HG03354 (cell line): ENCODE measurements at regions not wholly inside any gene's neighbourhood (a gene's known extent, or its start where the extent isn't known, plus 50 kb on each side); places are given as distances from the start of the nearest gene placed in this dataset.

Experiments used
- ATAC-seq: cut with Tn5 transposase; IDR thresholded peaks from one replicate; pipeline ENCODE4 v1.9.1; 2021; ENCODE audit warnings: mild to moderate bottlenecking; ENCODE audit not compliant: unreplicated experiment, poor library complexity, severe bottlenecking

DNA sequence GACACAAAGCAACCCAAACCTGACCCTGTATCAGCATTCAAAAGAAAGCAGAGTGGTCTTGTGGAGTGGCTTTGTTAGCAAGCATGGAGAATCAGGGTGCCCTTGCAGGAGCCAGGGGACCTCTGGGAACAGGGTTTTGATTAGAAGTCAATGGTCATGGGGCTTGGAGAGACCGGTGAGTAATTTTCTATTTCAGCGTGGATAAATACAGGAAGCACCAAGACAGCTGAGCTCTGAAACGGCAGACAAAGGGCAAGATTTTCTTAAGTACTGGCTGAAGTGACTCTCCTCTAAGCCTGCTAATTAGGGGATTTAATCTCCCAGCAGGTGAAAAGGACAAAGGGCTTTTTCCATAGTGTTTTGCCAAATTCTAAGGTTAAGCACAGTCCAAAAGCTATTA lies 78.0 kb upstream of the GAREM1 start:
- no peak for ATAC-seq

DNA sequence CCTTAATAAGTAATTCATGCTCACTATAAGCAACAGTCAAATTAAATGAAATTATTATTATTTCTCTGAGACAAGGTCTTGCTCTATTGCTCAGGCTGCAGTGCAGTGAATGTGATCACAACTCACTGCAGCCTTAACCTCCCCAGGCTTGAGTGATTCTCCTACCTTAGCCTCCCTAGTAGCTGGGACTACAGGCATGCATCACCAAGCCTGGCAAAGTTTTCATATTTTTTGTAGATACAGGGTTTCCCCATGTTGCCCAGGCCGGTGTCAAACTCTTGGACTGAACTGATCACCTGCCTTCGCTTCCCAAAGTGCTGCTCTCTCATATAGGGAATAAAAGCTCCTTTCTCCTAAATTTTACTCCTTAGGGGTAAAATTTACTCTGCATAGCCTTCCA lies 74.9 kb upstream of the GAREM1 start:
- ATAC-seq, result no peak

- ATAC-seq, result no peak
Measured at GRCh38 chr18:32544088-32544487, 73.4 kb upstream of the GAREM1 start.

GRCh38 chr18:32542221-32542798 lies 71.6 kb upstream of the GAREM1 start:
- ATAC-seq, result no peak

DNA sequence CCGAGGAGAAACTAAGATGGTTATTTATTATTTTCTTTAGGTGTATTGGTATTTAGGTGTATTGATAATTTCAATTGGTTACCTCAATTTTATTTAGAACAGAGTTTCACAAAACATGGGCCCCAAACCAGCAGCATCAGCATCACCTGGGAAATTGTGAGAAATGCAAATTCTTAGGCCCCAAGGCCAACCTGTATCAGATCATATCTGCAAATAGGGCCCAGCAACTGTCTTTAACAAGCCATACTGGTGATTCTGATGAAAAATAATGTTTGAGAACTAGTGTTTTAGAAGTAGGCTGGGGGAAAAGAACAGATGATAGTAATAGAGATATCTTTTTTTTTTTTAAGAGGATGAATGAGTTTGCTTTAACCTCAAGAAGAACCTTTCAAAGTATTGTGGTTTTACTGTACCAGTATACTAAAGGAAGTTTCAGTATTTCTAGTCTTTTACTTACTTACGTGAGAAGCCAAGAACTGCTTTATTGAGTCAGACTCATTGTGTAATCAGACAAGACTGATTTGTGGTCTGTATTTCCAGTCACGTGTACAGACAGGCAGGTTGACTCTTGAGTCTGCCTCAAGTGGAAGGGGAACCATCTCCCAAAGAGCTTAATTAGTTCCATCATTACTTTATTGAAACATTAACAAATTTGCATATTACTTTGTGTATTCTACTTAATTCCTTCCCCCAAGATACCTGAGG lies 60.4 kb upstream of the GAREM1 start:
- ATAC-seq, result peak; percentile 99

- no peak for ATAC-seq
Measured at GRCh38 chr18:32529722-32530420, 59.2 kb upstream of the GAREM1 start.

DNA sequence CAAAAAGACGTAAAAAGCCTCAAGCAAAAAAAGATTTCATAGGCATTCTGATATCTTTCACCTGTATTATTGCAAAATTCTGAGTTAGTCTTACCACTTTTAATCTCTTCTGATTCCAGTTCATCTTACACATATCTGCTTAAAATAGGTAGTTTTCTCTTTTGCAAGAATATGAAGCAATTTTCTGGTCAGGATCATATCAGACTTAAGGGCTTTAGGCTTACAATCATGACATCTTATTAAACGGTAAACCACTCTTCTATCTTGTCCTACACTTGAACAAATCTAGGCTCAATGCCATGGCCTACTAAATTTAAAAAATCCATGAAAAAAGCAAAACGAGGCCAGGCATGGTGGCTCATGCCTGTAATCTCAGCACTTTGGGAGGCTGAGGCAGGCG lies 50.1 kb upstream of the GAREM1 start:
- no peak for ATAC-seq
